Stimulated activated CD8-positive, alpha-beta memory T cell treated with anti-CD3 and anti-CD28 coated beads, Interleukin-12 subunit alpha, Interleukin-12 subunit beta, amount 100 ng/mL, for 4 hours (primary cell): ENCODE measurements at regions not wholly inside any gene's neighbourhood (a gene's known extent, or its start where the extent isn't known, plus 50 kb on each side); places are given as distances from the start of the nearest gene placed in this dataset.
"Not testable (repeated sequence)": the region's sequence is repeated elsewhere in the genome, so short reads cannot be mapped to it uniquely, and the experiment has no call there.

Experiments
- DNase-seq: peaks from one replicate; pipeline ENCODE4 v3.0.0-alpha.2; 2020; ENCODE audit warnings: low read depth

- DNase-seq, result no peak
These were observed 147.9 kb downstream of the MYCN start for GRCh38 chr2:16088035-16088801.

GRCh38 chr2:16086136-16086535, 145.8 kb downstream of the MYCN start:
- not testable (repeated sequence) for DNase-seq

GRCh38 chr2:16085073-16085472, 144.7 kb downstream of the MYCN start:
- DNase-seq, result no peak

- DNase-seq, result no peak
These were observed 143.9 kb downstream of the MYCN start for GRCh38 chr2:16084274-16084673.

GRCh38 chr2:16082276-16082675, 141.9 kb downstream of the MYCN start:
- DNase-seq, result no peak

- DNase-seq, result no peak
These were observed 141.2 kb downstream of the MYCN start for GRCh38 chr2:16081316-16082200.

GRCh38 chr2:16080516-16080915, 140.2 kb downstream of the MYCN start:
- no peak for DNase-seq

- DNase-seq, result no peak
These were observed 139.7 kb downstream of the MYCN start for GRCh38 chr2:16080071-16080470.

GRCh38 chr2:16079637-16080036, 139.3 kb downstream of the MYCN start:
- DNase-seq, result no peak

- DNase-seq, result no peak
These were observed 137.3 kb downstream of the MYCN start for GRCh38 chr2:16077601-16078000.

- DNase-seq, result no peak
These were observed 136.6 kb downstream of the MYCN start for GRCh38 chr2:16076911-16077310.

- DNase-seq, result no peak
These were observed 135.0 kb downstream of the MYCN start for GRCh38 chr2:16075045-16076012.

GRCh38 chr2:16073921-16074425, 133.6 kb downstream of the MYCN start:
- DNase-seq, result no peak

GRCh38 chr2:16073471-16073870, 133.1 kb downstream of the MYCN start:
- DNase-seq, result no peak

- DNase-seq, result no peak
These were observed 132.4 kb downstream of the MYCN start for GRCh38 chr2:16072638-16073290.

- DNase-seq, result no peak
These were observed 131.7 kb downstream of the MYCN start for GRCh38 chr2:16071865-16072637.

- no peak for DNase-seq
These were observed 130.9 kb downstream of the MYCN start for GRCh38 chr2:16071039-16071864.

GRCh38 chr2:16070648-16070971, 130.3 kb downstream of the MYCN start:
- DNase-seq, result no peak

GRCh38 chr2:16069933-16070647, 129.7 kb downstream of the MYCN start:
- DNase-seq, result no peak
